ENCODE measurements at regions not wholly inside any gene's neighbourhood (a gene's known extent, or its start where the extent isn't known, plus 50 kb on each side); places are given as distances from the start of the nearest gene placed in this dataset.
"Not testable (repeated sequence)": the region's sequence is repeated elsewhere in the genome, so short reads cannot be mapped to it uniquely, and the experiment has no call there.

GRCh38 chr16:60013076-60013475, 1279.0 kb upstream of the GOT2 start:
- DNase-seq (ENCODE audit: low read depth in 2 of 2): no peak

DNA sequence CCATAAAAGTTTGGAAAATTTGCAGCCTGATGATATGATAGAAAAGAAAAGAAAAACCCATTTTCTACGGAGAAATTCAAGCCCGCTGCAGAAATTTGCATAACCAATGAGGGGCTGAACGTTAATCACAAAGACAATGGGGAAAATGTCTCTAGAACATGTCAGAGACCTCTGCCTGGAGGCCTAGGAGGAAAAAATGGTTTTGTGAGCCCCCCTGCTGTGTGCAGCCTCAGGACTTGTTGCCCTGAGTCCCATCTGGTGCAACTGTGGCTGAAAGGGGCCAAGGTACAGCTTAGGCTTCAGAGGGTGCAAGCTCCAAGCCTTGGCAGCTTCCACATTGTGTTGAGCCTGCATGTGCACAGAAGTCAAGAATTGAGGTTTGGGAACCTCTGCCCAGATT, 1267.4 kb upstream of the GOT2 start:
- DNase-seq (ENCODE audit: low read depth in 2 of 2): no peak

DNA sequence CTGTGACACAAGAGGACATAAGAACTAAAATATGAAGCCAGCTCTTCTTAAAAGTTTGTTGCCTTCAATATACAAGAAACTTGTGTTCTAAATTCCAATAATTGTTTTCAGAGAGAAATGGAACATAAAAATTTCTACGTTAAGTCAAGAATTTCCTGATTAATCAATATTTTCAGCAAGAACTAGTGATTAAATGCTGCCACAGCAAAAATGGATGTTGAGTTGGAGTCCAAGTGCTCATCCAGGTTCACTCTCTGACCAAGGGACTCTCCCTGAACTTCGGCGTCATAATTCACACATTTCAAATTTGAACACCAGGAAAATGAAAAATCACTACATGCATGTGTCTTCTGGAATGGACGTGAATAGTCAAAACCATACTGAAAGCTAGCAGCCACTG, 1263.6 kb upstream of the GOT2 start:
- no peak for DNase-seq (ENCODE audit: low read depth in 2 of 2)

- DNase-seq (ENCODE audit: low read depth in 2 of 2): no peak
These were observed 1259.0 kb upstream of the GOT2 start for GRCh38 chr16:59993101-59993500.

DNA sequence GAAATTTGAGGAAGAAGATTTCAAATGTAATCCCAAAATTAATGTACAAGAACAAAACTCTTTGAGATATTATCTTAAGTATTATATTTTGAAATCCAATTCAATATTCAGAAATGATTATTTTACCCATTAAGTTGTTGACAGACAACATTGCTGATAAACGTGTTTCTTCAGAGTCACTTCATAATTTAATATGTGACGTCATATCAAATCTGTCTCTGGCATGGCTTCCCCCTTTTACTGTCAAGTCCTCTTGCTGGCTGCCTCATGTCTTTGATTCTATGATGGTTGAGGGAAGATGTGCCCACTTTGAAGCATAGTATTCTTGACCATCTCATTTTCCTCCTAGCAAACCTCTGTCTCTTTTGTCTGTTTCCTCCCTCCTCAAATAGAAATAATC, 1257.1 kb upstream of the GOT2 start:
- DNase-seq (ENCODE audit: low read depth in 2 of 2): no peak

GRCh38 chr16:59988591-59988990, 1254.5 kb upstream of the GOT2 start:
- DNase-seq (ENCODE audit: low read depth in 2 of 2): no peak

GRCh38 chr16:59975953-59976352, 1241.8 kb upstream of the GOT2 start:
- DNase-seq (ENCODE audit: low read depth in 2 of 2): no peak

- no peak for DNase-seq (ENCODE audit: low read depth in 2 of 2)
These were observed 1239.8 kb upstream of the GOT2 start for GRCh38 chr16:59973966-59974365.

- DNase-seq (ENCODE audit: low read depth in 2 of 2): no peak
These were observed 1237.1 kb upstream of the GOT2 start for GRCh38 chr16:59971264-59971663.

DNA sequence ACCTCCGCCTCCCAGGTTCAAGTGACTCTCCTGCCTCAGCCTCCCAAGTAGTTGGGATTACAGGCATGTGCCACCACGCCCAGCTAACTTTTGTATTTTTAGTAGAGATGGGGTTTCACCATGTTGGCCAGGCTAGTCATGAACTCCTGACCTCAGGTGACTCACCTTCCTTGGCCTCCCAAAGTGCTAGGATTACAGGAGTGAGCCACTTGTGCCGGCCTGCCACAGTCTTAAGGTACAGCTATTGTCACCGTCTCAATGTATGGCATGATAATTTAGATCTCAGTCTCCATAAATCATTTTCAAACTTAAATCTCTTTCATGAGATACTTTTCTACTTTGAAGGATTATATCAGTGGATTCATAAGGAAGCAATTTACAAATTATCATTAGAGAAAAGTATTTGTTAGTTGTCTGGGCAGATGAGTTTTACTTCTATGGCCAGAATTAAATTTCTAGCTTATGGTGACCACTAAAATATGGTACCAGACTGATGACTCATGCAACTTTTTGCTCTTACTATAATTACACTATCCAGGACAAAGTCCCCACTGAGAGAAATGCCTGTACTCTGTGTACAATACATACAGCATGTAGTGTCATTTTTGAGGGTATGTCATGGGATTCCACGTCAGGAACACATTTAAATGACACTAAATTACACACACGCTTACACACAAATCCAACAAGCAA, 1230.3 kb upstream of the GOT2 start:
- DNase-seq (ENCODE audit: low read depth in 2 of 2): no peak

DNA sequence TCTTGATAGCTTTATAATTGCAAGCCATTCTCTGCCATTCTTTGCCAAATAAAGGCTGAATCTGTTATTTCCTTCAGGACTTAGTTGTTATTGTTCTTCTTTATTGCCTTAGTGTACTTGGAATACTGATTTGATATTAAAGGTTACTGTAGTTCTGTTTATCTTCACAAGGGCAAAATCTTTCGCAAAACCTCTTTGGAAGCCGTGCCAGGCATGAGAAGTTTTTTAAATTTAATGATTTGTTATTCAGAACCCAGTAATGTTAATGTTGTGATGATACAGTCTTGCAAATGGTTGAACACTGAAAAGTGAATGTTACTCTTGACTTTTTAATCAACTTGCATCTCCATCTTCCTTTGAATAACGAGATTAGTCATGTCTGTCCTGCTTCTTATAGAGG, 1225.2 kb upstream of the GOT2 start:
- DNase-seq (ENCODE audit: low read depth in 2 of 2): no peak

DNA sequence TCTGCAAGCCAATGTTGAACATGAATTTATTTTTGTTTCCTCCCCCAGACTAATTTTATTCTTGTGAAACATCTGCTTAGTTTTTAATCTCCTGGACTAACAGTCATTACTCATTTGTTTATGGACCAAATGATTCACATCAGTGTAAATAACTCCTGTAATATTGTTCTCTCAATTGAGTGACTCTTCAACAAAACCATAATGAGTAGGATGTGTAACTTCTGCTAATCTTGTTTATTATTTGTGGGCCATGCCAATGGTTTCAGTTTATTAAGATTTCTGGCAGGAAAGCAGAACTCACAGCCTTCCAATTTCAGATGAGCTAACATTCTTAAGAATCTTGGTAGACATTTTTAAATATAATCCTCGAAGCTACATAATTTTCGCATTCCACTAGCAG, 1216.3 kb upstream of the GOT2 start:
- no peak for DNase-seq (ENCODE audit: low read depth in 2 of 2)

GRCh38 chr16:59944041-59944440, 1209.9 kb upstream of the GOT2 start:
- DNase-seq (ENCODE audit: low read depth in 2 of 2): not testable (repeated sequence)

GRCh38 chr16:59941594-59941993, 1207.5 kb upstream of the GOT2 start:
- DNase-seq (ENCODE audit: low read depth in 2 of 2): no peak

GRCh38 chr16:59920054-59920453, 1185.9 kb upstream of the GOT2 start:
- no peak for DNase-seq (ENCODE audit: low read depth in 2 of 2)

DNA sequence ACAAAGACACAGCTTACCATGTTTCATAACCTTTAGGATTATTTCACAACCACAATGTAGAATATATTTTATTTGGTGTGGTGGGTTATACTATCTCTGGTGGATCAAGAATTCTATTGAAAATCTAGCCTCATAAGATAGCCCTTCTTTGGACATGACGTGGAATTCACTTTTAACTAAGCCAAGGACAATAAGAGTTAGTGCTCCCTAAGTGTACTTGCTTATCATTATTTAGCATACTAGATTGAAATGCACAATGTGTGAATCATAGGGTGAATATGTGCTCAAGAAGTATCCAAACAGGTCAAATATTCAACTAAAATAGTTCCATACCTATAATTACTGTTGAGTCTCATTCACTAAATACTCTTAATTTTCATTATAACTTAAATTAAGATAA, 1179.5 kb upstream of the GOT2 start:
- DNase-seq (ENCODE audit: low read depth in 2 of 2): no peak

DNA sequence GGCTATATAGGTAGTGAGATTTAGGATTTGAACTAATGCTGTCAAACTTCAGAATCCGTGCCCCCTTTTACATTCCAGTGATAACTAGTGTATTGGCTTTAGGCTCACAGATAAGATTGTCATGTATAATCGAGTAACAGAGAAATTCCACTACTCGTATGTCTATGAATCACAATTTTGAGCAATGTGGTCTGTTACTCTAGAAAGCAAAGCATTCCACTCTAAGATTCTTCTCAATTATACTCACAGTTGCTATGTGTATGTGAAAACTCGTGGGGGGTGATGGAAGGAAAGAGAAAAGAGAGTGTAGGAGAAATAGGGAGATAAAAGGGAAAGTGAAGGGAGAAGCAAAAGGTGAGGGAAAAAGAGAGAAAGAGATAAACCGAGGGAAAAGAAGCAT, 1175.1 kb upstream of the GOT2 start:
- no peak for DNase-seq (ENCODE audit: low read depth in 2 of 2)

- no peak for DNase-seq (ENCODE audit: low read depth in 2 of 2)
These were observed 1173.5 kb upstream of the GOT2 start for GRCh38 chr16:59907611-59908010.

DNA sequence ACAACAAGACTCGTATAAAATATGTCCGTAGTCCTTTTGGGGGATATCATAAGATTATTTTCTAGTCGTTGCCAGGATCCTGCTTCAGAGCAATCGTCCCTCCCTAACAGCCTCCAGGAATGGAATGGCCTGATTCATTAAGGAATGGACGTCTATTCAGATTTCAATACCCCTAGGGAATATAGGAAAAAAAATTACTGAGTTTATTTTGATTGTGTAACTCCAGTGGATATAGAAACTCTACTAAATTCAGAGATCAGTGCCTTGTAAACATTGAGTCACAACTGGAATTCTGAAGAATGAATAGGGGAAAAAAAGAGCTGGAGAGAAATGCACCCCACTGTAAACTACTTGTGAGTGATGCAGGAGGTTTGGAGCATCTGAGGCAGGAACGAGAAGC, 1171.5 kb upstream of the GOT2 start:
- DNase-seq (ENCODE audit: low read depth in 2 of 2): no peak

GRCh38 chr16:59905131-59905530, 1171.0 kb upstream of the GOT2 start:
- no peak for DNase-seq (ENCODE audit: low read depth in 2 of 2)

DNA sequence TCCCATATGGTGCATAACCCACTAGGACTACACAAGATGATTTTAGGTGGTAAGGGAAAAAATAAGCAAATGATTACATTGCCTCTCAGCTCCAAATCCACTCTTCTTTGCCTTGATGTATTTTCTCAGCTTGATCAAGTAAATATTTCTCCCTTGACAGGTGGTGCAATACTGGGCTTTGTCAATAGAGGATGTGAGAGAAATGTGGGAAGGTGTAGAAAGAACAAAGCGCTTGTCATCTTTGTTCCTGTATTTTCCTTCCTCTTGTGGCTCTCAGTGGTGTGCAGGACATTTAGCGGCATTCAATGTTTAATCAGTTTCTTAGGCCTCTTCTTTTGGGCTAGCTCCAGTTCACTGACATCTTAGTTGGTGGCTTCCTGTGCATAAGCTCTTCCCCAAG, 1165.8 kb upstream of the GOT2 start:
- DNase-seq (ENCODE audit: low read depth in 2 of 2): no peak

DNA sequence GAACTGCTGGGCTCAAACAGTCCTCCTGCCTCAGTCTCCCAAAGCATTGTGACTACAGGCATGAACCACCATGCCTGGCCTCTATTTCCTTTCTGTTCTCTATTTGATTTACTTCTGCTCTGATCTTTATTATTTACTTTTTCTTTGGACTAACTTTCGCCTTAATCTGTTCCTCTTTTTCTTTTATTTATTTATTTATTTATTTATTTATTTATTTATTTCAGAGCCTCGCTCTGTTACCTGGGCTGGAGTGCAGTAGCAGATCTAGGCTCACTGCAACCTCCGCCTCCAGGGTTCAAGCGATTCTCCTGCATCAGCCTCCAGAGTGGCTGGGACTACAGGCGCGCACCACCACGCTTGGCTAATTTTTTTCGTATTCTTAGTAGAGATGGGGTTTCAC, 1158.3 kb upstream of the GOT2 start:
- no peak for DNase-seq (ENCODE audit: low read depth in 2 of 2)

DNA sequence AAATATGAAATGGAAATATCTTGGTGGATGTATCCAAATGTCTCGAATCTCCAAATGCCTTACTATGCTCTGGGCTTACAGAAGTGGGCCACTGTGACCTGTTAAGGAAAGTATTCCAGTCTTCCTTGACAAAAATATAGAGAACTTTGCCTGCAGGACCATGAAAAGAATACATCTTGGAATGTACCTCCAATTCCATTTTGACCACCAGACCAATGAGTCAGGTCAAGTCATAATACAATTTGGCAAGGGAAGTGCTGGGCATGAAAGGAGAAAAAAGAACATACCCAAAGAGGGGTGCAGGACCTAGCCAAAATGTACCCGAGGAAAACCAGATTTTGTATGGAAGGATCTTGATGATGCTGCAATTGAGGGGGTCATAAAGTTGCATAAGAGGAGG, 1153.7 kb upstream of the GOT2 start:
- DNase-seq (ENCODE audit: low read depth in 2 of 2): no peak

- no peak for DNase-seq (ENCODE audit: low read depth in 2 of 2)
These were observed 1151.9 kb upstream of the GOT2 start for GRCh38 chr16:59886021-59886420.

All from stimulated activated CD4-positive, alpha-beta T cell treated with anti-CD3 and anti-CD28 coated beads, Interleukin-4, amount 100 ng/mL, for 48 hours (primary cell).